Brain microvascular endothelial cell (primary cell): ENCODE measurements at regions not wholly inside any gene's neighbourhood (a gene's known extent, or its start where the extent isn't known, plus 50 kb on each side); places are given as distances from the start of the nearest gene placed in this dataset.

Experiments used
- DNase-seq: peaks from one replicate; pipeline ENCODE4 v3.0.0-alpha.2; 2020
- H3K27ac ChIP-seq: fragments of 250-450 bp; sonication (Bioruptor Pico); 2 replicates; pipeline ENCODE4 v1.5.1; 2020; ENCODE audit warnings: mild to moderate bottlenecking, moderate library complexity
- H3K27me3 ChIP-seq: fragments of 250-450 bp; sonication (Bioruptor Pico); replicated peaks from 2 replicates; pipeline ENCODE4 v1.5.1; 2020; ENCODE audit warnings: mild to moderate bottlenecking
- H3K36me3 ChIP-seq: fragments of 250-450 bp; sonication (Bioruptor Pico); replicated peaks from 2 replicates; pipeline ENCODE4 v1.5.1; 2020; ENCODE audit warnings: mild to moderate bottlenecking
- H3K4me3 ChIP-seq: 2 replicates; pipeline ENCODE4 v1.5.1; 2011; ENCODE audit warnings: low read depth, mild to moderate bottlenecking, control low read depth, low read length, moderate library complexity
- CTCF ChIP-seq: IDR thresholded peaks from 2 replicates; pipeline ENCODE4 v1.5.1; 2011; ENCODE audit warnings: low read depth, mild to moderate bottlenecking, moderate library complexity, low read length, control low read depth, inconsistent platforms; ENCODE audit errors: missing control alignments
- in situ Hi-C: cut with HindIII; loops from 2 replicates; pipeline ENCODE4 v1.10.0; 2017; ENCODE audit warnings: low sequenced_read_pairs, low pct_ligation_motif_present

GRCh38 chr6:133724726-133725125, 164.2 kb upstream of the TCF21 start:
- no peak overlapping the region for H3K4me3 ChIP-seq
- peak; percentile 26 for DNase-seq
- TF ChIP-seq CTCF: no peak
- H3K27me3 ChIP-seq: no peaks in the 10 kb centered on the region
- H3K36me3 ChIP-seq: no peaks in the 10 kb centered on the region
- in situ Hi-C loops: no loop called here
- H3K27ac ChIP-seq: no peak overlapping the region

GRCh38 chr6:133726188-133726587, 162.7 kb upstream of the TCF21 start:
- in situ Hi-C loops: no loop called here
- H3K27ac ChIP-seq: no peak overlapping the region
- no peak overlapping the region for H3K4me3 ChIP-seq
- H3K36me3 ChIP-seq: no peaks in the 10 kb centered on the region
- no peak for DNase-seq
- no peak for TF ChIP-seq CTCF
- H3K27me3 ChIP-seq: no peaks in the 10 kb centered on the region

- in situ Hi-C loops: no loop called here
- Histone ChIP-seq H3K36me3 (no peaks in the 10 kb centered on the region), H3K4me3 (no peak overlapping the region), H3K27me3 (no peaks in the 10 kb centered on the region), H3K27ac (no peak overlapping the region)
- no peak for TF ChIP-seq CTCF
- DNase-seq: no peak
These were observed 158.0 kb upstream of the TCF21 start for GRCh38 chr6:133730881-133731280.

- no peak for DNase-seq
- Histone ChIP-seq H3K4me3 (no peak overlapping the region), H3K36me3 (no peaks in the 10 kb centered on the region), H3K27me3 (no peaks in the 10 kb centered on the region), H3K27ac (no peak overlapping the region)
- in situ Hi-C loops: no loop called here
- TF ChIP-seq CTCF: no peak
These were observed 148.7 kb upstream of the TCF21 start for GRCh38 chr6:133740218-133740617.

- H3K4me3 ChIP-seq: no peak overlapping the region
- H3K36me3 ChIP-seq: no peaks in the 10 kb centered on the region
- DNase-seq: no peak
- no peak for TF ChIP-seq CTCF
- no peaks in the 10 kb centered on the region for H3K27me3 ChIP-seq
- H3K27ac ChIP-seq: no peak overlapping the region
- in situ Hi-C loops: no loop called here
These were observed 148.1 kb upstream of the TCF21 start for GRCh38 chr6:133740816-133741215.

- H3K27ac ChIP-seq: no peak overlapping the region
- no peak overlapping the region for H3K4me3 ChIP-seq
- TF ChIP-seq CTCF: no peak
- in situ Hi-C loops: no loop called here
- H3K36me3 ChIP-seq: no peaks in the 10 kb centered on the region
- DNase-seq: no peak
- no peaks in the 10 kb centered on the region for H3K27me3 ChIP-seq
These were observed 147.5 kb upstream of the TCF21 start for GRCh38 chr6:133741375-133741861.
